NT2/D1 (cell line): ENCODE measurements at regions not wholly inside any gene's neighbourhood (a gene's known extent, or its start where the extent isn't known, plus 50 kb on each side); places are given as distances from the start of the nearest gene placed in this dataset.

ENCODE experiments used
- SUZ12 ChIP-seq: IDR thresholded peaks from 2 replicates; pipeline ENCODE4 v1.6.1; 2011; ENCODE audit not compliant: insufficient read length, insufficient read depth; ENCODE audit errors: extremely low read depth
- YY1 ChIP-seq: IDR thresholded peaks from 2 replicates; pipeline ENCODE4 v1.6.1; 2011; ENCODE audit not compliant: insufficient read length, insufficient read depth

GRCh38 chr6:164929408-164929977, 379.9 kb downstream of the C6orf118 start:
- TF ChIP-seq YY1 (no peak), SUZ12 (no peak)
